22Rv1 (cell line): ENCODE measurements at regions not wholly inside any gene's neighbourhood (a gene's known extent, or its start where the extent isn't known, plus 50 kb on each side); places are given as distances from the start of the nearest gene placed in this dataset.

Experiments used
- CTCF ChIP-seq: fragments of 450-650 bp; IDR thresholded peaks from 2 replicates; pipeline ENCODE4 v1.5.1; 2017; ENCODE audit warnings: mild to moderate bottlenecking
- ZFX ChIP-seq: fragments of 450-650 bp; IDR thresholded peaks from 2 replicates; pipeline ENCODE4 v1.6.1; 2017; ENCODE audit warnings: antibody characterized with exemption, borderline replicate concordance

- TF ChIP-seq CTCF (no peak), ZFX (no peak)
Measured at GRCh38 chr11:69243496-69244200, 50.3 kb upstream of the MYEOV start.
